Choroid plexus epithelial cell (primary cell): ENCODE measurements at regions not wholly inside any gene's neighbourhood (a gene's known extent, or its start where the extent isn't known, plus 50 kb on each side); places are given as distances from the start of the nearest gene placed in this dataset.

Source experiments
- DNase-seq: peaks from one replicate; pipeline ENCODE4 v3.0.0-alpha.2; 2010; ENCODE audit warnings: low read depth
- H3K4me3 ChIP-seq: 2 replicates; pipeline ENCODE4 v1.5.1; 2011; ENCODE audit warnings: low read depth, mild to moderate bottlenecking, control low read depth, low read length, moderate library complexity
- CTCF ChIP-seq: conservative IDR thresholded peaks from 2 replicates; pipeline ENCODE4 v1.5.1; 2011; ENCODE audit warnings: low read depth, mild to moderate bottlenecking, control low read depth, inconsistent platforms, low read length, moderate library complexity

- no peak overlapping the region for H3K4me3 ChIP-seq
- no peak for DNase-seq
- TF ChIP-seq CTCF = no peak
These were observed 96.8 kb downstream of the SNRPN start for GRCh38 chr15:25051399-25052154.

- TF ChIP-seq CTCF = no peak
- DNase-seq = no peak
- no peak overlapping the region for H3K4me3 ChIP-seq
These were observed 97.6 kb downstream of the SNRPN start for GRCh38 chr15:25052191-25052999.

- TF ChIP-seq CTCF = no peak
- no peak for DNase-seq
- no peak overlapping the region for H3K4me3 ChIP-seq
These were observed 98.4 kb downstream of the SNRPN start for GRCh38 chr15:25053000-25053815.

- no peak overlapping the region for H3K4me3 ChIP-seq
- no peak for TF ChIP-seq CTCF
- DNase-seq = no peak
These were observed 99.5 kb downstream of the SNRPN start for GRCh38 chr15:25054329-25054728.

- TF ChIP-seq CTCF = no peak
- H3K4me3 ChIP-seq = no peak overlapping the region
- DNase-seq = no peak
These were observed 100.2 kb downstream of the SNRPN start for GRCh38 chr15:25054943-25055342.

- H3K4me3 ChIP-seq = no peak overlapping the region
- no peak for TF ChIP-seq CTCF
These were observed 100.7 kb downstream of the SNRPN start for GRCh38 chr15:25055356-25056068.

More at GRCh38 chr15:25055356-25056068, 100.7 kb downstream of the SNRPN start:
- no peak for DNase-seq
